DND-41 (cell line): ENCODE measurements at regions not wholly inside any gene's neighbourhood (a gene's known extent, or its start where the extent isn't known, plus 50 kb on each side); places are given as distances from the start of the nearest gene placed in this dataset.

Experiments used
- ATAC-seq: fragments of 200-7000 bp; cut with Tn5 transposase; 3 replicates; pipeline ENCODE4 v1.9.1; 2021; ENCODE audit warnings: low read depth; ENCODE audit not compliant: insufficient read depth
- DNase-seq: peaks from one replicate; pipeline ENCODE4 v3.0.0-alpha.2; 2020
- H2AFZ ChIP-seq: 2 replicates; pipeline ENCODE4 v1.6.0; 2012; ENCODE audit warnings: low read depth, low read length
- H3K27ac ChIP-seq: 2 replicates; pipeline ENCODE4 v1.5.1; 2012; ENCODE audit warnings: low read length, inconsistent platforms
- H3K27me3 ChIP-seq: fragments of 200-600 bp; sonication (generic); 2 replicates; pipeline ENCODE4 v1.6.0; 2012; ENCODE audit warnings: low read length, mild to moderate bottlenecking, inconsistent platforms; ENCODE audit not compliant: insufficient read depth, poor library complexity
- H3K36me3 ChIP-seq: 2 replicates; pipeline ENCODE4 v1.5.1; 2012; ENCODE audit warnings: low read length, inconsistent platforms; ENCODE audit not compliant: insufficient read depth
- H3K4me1 ChIP-seq: 2 replicates; pipeline ENCODE4 v1.5.1; 2012; ENCODE audit warnings: mild to moderate bottlenecking, low read length; ENCODE audit not compliant: insufficient read depth
- H3K4me2 ChIP-seq: 2 replicates; pipeline ENCODE4 v1.6.0; 2012; ENCODE audit warnings: mild to moderate bottlenecking, moderate library complexity, low read length, inconsistent platforms; ENCODE audit not compliant: insufficient read depth
- H3K4me3 ChIP-seq, 2 experiments: fragments of 200-600 bp in 1 of 2; shearing (Covaris generic) in 1 of 2; 2 replicates each; pipeline ENCODE4 v1.5.1; 2012 to 2016; ENCODE audit warnings: inconsistent platforms in 2 of 2, low read length in 2 of 2, mild to moderate bottlenecking in 2 of 2, low read depth in 1 of 2, moderate library complexity in 1 of 2
- H3K79me2 ChIP-seq: 2 replicates; pipeline ENCODE4 v1.6.0; 2012; ENCODE audit warnings: low read length, inconsistent platforms; ENCODE audit not compliant: insufficient read depth
- H3K9ac ChIP-seq: 2 replicates; pipeline ENCODE4 v1.6.0; 2012; ENCODE audit warnings: low read depth, mild to moderate bottlenecking, inconsistent platforms, low read length, moderate library complexity
- H3K9me3 ChIP-seq: 2 replicates; pipeline ENCODE4 v1.5.1; 2012; ENCODE audit warnings: low read length, moderate library complexity, mild to moderate bottlenecking, inconsistent platforms; ENCODE audit not compliant: insufficient read depth, severe bottlenecking
- H4K20me1 ChIP-seq: 2 replicates; pipeline ENCODE4 v1.6.0; 2012; ENCODE audit warnings: low read length; ENCODE audit not compliant: insufficient read depth
- EZH2 ChIP-seq: IDR thresholded peaks from 3 replicates; pipeline ENCODE4 v1.6.1; 2012; ENCODE audit warnings: borderline replicate concordance, low read depth, mild to moderate bottlenecking, moderate library complexity, low read length, inconsistent platforms; ENCODE audit not compliant: severe bottlenecking
- TF ChIP-seq, protein P1 (sequence below): IDR thresholded peaks from 2 replicates; pipeline ENCODE4 v1.5.1; 2012; ENCODE audit warnings: borderline replicate concordance, low read length, moderate library complexity, mild to moderate bottlenecking; ENCODE audit not compliant: poor library complexity, severe bottlenecking; ENCODE audit errors: extremely low read depth

GRCh38 chr16:73172241-73172972 is 124.5 kb upstream of the ZFHX3 start:
- Histone ChIP-seq H3K4me1 (no peaks in the 10 kb centered on the region), H3K9ac (no peak overlapping the region), H3K27ac (no peak overlapping the region), H3K36me3 (no peaks in the 10 kb centered on the region), H3K9me3 (no peaks in the 10 kb centered on the region), H3K79me2 (no peaks in the 10 kb centered on the region), H3K4me2 (no peak overlapping the region), H4K20me1 (no peaks in the 10 kb centered on the region), H2AFZ (no peak overlapping the region), H3K27me3 (no peaks in the 10 kb centered on the region), H3K4me3 (no peak overlapping the region)
- ATAC-seq (no peak), DNase-seq (no peak)
- TF ChIP-seq EZH2, result no peak
- TF ChIP-seq, protein P1, sequence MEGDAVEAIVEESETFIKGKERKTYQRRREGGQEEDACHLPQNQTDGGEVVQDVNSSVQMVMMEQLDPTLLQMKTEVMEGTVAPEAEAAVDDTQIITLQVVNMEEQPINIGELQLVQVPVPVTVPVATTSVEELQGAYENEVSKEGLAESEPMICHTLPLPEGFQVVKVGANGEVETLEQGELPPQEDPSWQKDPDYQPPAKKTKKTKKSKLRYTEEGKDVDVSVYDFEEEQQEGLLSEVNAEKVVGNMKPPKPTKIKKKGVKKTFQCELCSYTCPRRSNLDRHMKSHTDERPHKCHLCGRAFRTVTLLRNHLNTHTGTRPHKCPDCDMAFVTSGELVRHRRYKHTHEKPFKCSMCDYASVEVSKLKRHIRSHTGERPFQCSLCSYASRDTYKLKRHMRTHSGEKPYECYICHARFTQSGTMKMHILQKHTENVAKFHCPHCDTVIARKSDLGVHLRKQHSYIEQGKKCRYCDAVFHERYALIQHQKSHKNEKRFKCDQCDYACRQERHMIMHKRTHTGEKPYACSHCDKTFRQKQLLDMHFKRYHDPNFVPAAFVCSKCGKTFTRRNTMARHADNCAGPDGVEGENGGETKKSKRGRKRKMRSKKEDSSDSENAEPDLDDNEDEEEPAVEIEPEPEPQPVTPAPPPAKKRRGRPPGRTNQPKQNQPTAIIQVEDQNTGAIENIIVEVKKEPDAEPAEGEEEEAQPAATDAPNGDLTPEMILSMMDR, result no peak

GRCh38 chr16:73171901-73172240 is 123.9 kb upstream of the ZFHX3 start:
- no peak overlapping the region for H3K9ac ChIP-seq
- no peaks in the 10 kb centered on the region for H3K36me3 ChIP-seq

GRCh38 chr16:73171380-73171779 is 123.5 kb upstream of the ZFHX3 start:
- DNase-seq (no peak), ATAC-seq (no peak)
- Histone ChIP-seq H3K9me3 (no peaks in the 10 kb centered on the region), H3K27ac (no peak overlapping the region), H3K27me3 (no peaks in the 10 kb centered on the region), H2AFZ (no peak overlapping the region), H3K9ac (no peak overlapping the region), H3K79me2 (no peaks in the 10 kb centered on the region), H3K36me3 (no peaks in the 10 kb centered on the region), H3K4me2 (no peak overlapping the region), H3K4me1 (no peaks in the 10 kb centered on the region), H3K4me3 (no peak overlapping the region), H4K20me1 (no peaks in the 10 kb centered on the region)
- TF ChIP-seq, protein P1, result no peak
- no peak for TF ChIP-seq EZH2

More at GRCh38 chr16:73171901-73172240, 123.9 kb upstream of the ZFHX3 start:
- Histone ChIP-seq H3K27ac (no peak overlapping the region), H3K4me1 (no peaks in the 10 kb centered on the region), H3K4me3 (no peak overlapping the region), H3K4me2 (no peak overlapping the region), H4K20me1 (no peaks in the 10 kb centered on the region), H3K9me3 (no peaks in the 10 kb centered on the region), H2AFZ (no peak overlapping the region), H3K27me3 (no peaks in the 10 kb centered on the region), H3K79me2 (no peaks in the 10 kb centered on the region)
- TF ChIP-seq EZH2, result no peak
- TF ChIP-seq, protein P1, result no peak
- DNase-seq (no peak), ATAC-seq (no peak)
